Ovary (tissue), 3 donors: ENCODE measurements at regions not wholly inside any gene's neighbourhood (a gene's known extent, or its start where the extent isn't known, plus 50 kb on each side); places are given as distances from the start of the nearest gene placed in this dataset.

ENCODE experiments used
- CTCF ChIP-seq, 3 donors: fragments of 450-650 bp in 2 of 3; fragments of 200-600 bp in 1 of 3; IDR thresholded peaks; one replicate each; pipeline versions ENCODE4 v1.5.1 to v1.8.0; 2016 to 2022; ENCODE audit warnings: antibody characterized with exemption in 3 of 3, mild to moderate bottlenecking in 1 of 3
- POLR2A ChIP-seq: fragments of 450-650 bp; IDR thresholded peaks from one replicate; pipeline ENCODE4 v1.6.1; 2017; ENCODE audit warnings: antibody characterized with exemption, mild to moderate bottlenecking, moderate library complexity
- donor health status: DM: no; HTN: no; CAD: no.

GRCh38 chr12:114916541-114916940, 232.6 kb upstream of the TBX3 start:
- TF ChIP-seq POLR2A (no peak), CTCF (IDR thresholded peaks at IDR 0.05) (no peak)
